Amniotic epithelial cell (primary cell): ENCODE measurements at regions not wholly inside any gene's neighbourhood (a gene's known extent, or its start where the extent isn't known, plus 50 kb on each side); places are given as distances from the start of the nearest gene placed in this dataset.

ENCODE experiments used
- DNase-seq: peaks from one replicate; pipeline ENCODE4 v3.0.0-alpha.2; 2010; ENCODE audit warnings: low read depth

GRCh38 chr9:84587153-84587552 lies 82.4 kb upstream of the NTRK2 start:
- no peak for DNase-seq

GRCh38 chr9:84589542-84589941 lies 80.0 kb upstream of the NTRK2 start:
- DNase-seq, result no peak

- DNase-seq, result no peak
Measured at GRCh38 chr9:84590706-84591105, 78.8 kb upstream of the NTRK2 start.

GRCh38 chr9:84592918-84593317 lies 76.6 kb upstream of the NTRK2 start:
- DNase-seq, result no peak

GRCh38 chr9:84593352-84593751 lies 76.2 kb upstream of the NTRK2 start:
- DNase-seq, result no peak

GRCh38 chr9:84597131-84597530 lies 72.4 kb upstream of the NTRK2 start:
- no peak for DNase-seq

GRCh38 chr9:84598921-84599636 lies 70.5 kb upstream of the NTRK2 start:
- no peak for DNase-seq

GRCh38 chr9:84600739-84601138 lies 68.8 kb upstream of the NTRK2 start:
- no peak for DNase-seq

- DNase-seq, result no peak
Measured at GRCh38 chr9:84604223-84604622, 65.3 kb upstream of the NTRK2 start.

- DNase-seq, result no peak
Measured at GRCh38 chr9:84609779-84610178, 59.8 kb upstream of the NTRK2 start.

- no peak for DNase-seq
Measured at GRCh38 chr9:84613431-84613830, 56.1 kb upstream of the NTRK2 start.

- no peak for DNase-seq
Measured at GRCh38 chr9:84615544-84615943, 54.0 kb upstream of the NTRK2 start.

- no peak for DNase-seq
Measured at GRCh38 chr9:84617411-84618029, 52.0 kb upstream of the NTRK2 start.
